Thyroid gland (tissue), 4 donors: ENCODE measurements at regions not wholly inside any gene's neighbourhood (a gene's known extent, or its start where the extent isn't known, plus 50 kb on each side); places are given as distances from the start of the nearest gene placed in this dataset.

Experiments used
- POLR2A ChIP-seq, 2 donors: fragments of 450-650 bp; IDR thresholded peaks; one replicate each; pipeline ENCODE4 v1.6.1; 2017; ENCODE audit warnings: antibody characterized with exemption in 2 of 2, mild to moderate bottlenecking in 2 of 2, moderate library complexity in 1 of 2
- TF ChIP-seq, protein P1 (sequence below), 6 experiments: fragments of 200-600 bp in 3 of 6; fragments of 450-650 bp in 3 of 6; sonication (generic) in 3 of 6; IDR thresholded peaks; one replicate each; pipeline ENCODE4 v1.5.1; 2016 to 2019; ENCODE audit warnings: antibody characterized with exemption in 6 of 6, mild to moderate bottlenecking in 2 of 6, inconsistent platforms in 1 of 6, moderate library complexity in 1 of 6

GRCh38 chr22:48556222-48556621 is 1271.5 kb downstream of the BRD1 start:
- TF ChIP-seq POLR2A (IDR thresholded peaks at IDR 0.05): no peak
- TF ChIP-seq, protein P1, sequence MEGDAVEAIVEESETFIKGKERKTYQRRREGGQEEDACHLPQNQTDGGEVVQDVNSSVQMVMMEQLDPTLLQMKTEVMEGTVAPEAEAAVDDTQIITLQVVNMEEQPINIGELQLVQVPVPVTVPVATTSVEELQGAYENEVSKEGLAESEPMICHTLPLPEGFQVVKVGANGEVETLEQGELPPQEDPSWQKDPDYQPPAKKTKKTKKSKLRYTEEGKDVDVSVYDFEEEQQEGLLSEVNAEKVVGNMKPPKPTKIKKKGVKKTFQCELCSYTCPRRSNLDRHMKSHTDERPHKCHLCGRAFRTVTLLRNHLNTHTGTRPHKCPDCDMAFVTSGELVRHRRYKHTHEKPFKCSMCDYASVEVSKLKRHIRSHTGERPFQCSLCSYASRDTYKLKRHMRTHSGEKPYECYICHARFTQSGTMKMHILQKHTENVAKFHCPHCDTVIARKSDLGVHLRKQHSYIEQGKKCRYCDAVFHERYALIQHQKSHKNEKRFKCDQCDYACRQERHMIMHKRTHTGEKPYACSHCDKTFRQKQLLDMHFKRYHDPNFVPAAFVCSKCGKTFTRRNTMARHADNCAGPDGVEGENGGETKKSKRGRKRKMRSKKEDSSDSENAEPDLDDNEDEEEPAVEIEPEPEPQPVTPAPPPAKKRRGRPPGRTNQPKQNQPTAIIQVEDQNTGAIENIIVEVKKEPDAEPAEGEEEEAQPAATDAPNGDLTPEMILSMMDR (IDR thresholded peaks at IDR 0.05): no peak
